Activated T-helper 1 cell treated with anti-CD3 and anti-CD28 coated beads, Interleukin-12 subunit alpha, Interleukin-12 subunit beta, Interleukin-2, Interleukin-4 antibody, amounts not matched to agents 30 ng/mL and 10 ng/mL and 1 ng/mL, durations not matched to agents 14 hours and 24 hours and 36 hours (primary cell): ENCODE measurements at regions not wholly inside any gene's neighbourhood (a gene's known extent, or its start where the extent isn't known, plus 50 kb on each side); places are given as distances from the start of the nearest gene placed in this dataset.

Experiments
- DNase-seq: peaks from one replicate; pipeline ENCODE4 v3.0.0; 2021; ENCODE audit warnings: low spot score
- H3K27ac Mint-ChIP-seq: one replicate; pipeline ENCODE4 v1.8.0; 2021; ENCODE audit warnings: mild to moderate bottlenecking, mixed read lengths
- H3K27me3 Mint-ChIP-seq: one replicate; pipeline ENCODE4 v1.8.0; 2022; ENCODE audit warnings: mild to moderate bottlenecking, moderate library complexity, mixed read lengths; ENCODE audit not compliant: insufficient read depth
- H3K36me3 Mint-ChIP-seq: one replicate; pipeline ENCODE4 v1.8.0; 2021; ENCODE audit warnings: low read depth, mixed read lengths
- H3K4me1 Mint-ChIP-seq: one replicate; pipeline ENCODE4 v1.8.0; 2021; ENCODE audit warnings: low read depth, mixed read lengths
- H3K4me3 Mint-ChIP-seq: one replicate; pipeline ENCODE4 v1.8.0; 2021; ENCODE audit warnings: mild to moderate bottlenecking, moderate library complexity, mixed read lengths
- H3K9me3 Mint-ChIP-seq: one replicate; pipeline ENCODE4 v1.8.0; 2021; ENCODE audit warnings: mixed read lengths
- intact Hi-C: fragments of 100-400 bp; cut with micrococcal nuclease; formaldehyde crosslinking; loops from one replicate; pipeline ENCODE4 v1.15.1; 2024

DNA sequence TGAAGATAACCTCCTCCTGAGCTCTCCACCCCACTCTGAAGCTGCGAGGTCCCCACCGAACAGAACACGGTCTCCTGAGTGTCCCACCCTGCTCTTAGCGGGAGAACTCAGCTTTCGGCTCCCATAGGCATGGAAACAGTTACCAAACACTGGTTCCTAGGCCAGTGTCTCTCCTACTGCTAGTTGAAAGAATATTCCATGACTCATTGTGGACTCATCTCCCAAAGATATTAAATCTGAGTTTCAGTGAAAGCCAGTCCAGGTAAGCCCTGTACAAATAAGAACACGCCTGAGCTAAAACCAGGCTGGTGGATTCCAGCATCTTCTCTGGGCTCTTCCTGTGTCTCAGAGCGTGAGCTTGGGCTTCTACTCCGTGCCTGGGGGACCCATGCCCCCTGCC, 107.5 kb upstream of the CLDN14 start:
- Mint-ChIP-seq H3K9me3 (no peaks in the 10 kb centered on the region), H3K27me3 (no peaks in the 10 kb centered on the region), H3K36me3 (no peaks in the 10 kb centered on the region), H3K4me3 (no peak overlapping the region), H3K4me1 (no peaks in the 10 kb centered on the region), H3K27ac (no peak overlapping the region)
- no peak for DNase-seq
- intact Hi-C loops, result no loop called here

DNA sequence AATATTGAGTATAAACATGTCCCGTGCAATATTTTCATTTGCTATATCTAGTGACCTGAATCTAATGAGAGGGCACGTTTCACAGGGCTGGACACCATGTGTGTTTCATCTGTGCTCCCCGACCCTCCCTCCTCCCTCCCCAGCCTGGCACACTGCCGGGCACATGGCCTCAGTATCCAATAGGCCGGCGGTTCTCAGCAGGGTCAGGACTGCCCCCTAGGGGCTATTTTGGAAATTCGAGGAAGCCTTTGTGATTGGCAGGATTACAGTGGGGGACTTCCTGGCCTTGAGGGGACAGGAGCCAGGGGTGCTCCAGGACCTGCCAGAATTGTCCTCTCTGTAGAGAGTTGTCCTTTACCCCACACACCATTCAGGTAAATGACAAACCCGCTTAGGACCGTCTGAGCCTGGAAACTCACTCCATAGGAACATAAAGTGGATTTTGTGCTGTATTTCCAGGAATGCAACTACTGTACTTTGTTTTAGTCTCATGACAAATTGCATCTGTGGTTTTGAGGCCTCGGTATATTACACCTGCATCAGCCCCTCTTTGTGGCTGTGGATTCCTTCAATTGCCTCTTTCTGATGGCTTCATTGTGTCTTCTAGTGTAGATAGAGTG, 109.5 kb upstream of the SIM2 start:
- H3K27me3 Mint-ChIP-seq, result peaks cover 1% of the 10 kb centered on the region
- no peaks in the 10 kb centered on the region for H3K9me3 Mint-ChIP-seq
- H3K27ac Mint-ChIP-seq, result no peak overlapping the region
- no peak overlapping the region for H3K4me3 Mint-ChIP-seq
- DNase-seq, result peak; percentile 8
- H3K36me3 Mint-ChIP-seq, result no peaks in the 10 kb centered on the region
- no peaks in the 10 kb centered on the region for H3K4me1 Mint-ChIP-seq
- intact Hi-C loops, result loop anchor here (1.0 kb wide), 2 partner anchors 85 to 167 kb away; no protein-coding TSS in a partner anchor

DNA sequence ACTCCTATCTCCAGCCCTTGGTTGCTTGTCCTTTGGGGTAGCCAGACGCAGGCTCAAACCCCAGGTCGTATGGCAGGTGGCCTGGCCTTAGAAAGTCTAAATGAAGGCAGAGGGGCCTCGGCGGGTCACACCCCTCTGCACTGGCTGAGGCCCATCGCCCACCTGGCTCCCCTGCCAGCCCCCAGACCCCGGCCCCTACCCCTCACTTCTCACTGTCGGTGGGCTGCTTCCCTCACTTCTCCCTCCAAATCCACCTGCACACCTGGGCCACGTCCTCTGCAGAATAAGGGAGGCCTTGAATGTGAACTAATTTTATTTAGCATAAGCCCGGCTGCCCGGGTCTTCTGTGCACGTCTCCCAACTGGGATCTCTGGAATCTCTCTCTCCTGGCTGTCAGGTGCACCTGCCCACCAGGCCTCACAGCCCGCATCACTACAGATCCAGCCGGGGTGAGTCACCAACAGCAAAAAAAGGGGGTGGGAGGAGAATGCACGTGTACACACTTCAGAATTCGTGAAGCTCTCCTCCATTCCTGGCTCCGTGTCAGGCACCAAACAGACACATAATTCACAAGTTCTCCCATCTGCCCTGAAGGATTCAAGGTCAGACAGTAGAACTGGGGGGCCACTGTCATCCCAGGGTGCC, 107.5 kb upstream of the SIM2 start:
- peaks cover 5% of the 10 kb centered on the region for H3K27me3 Mint-ChIP-seq
- intact Hi-C loops, result no loop called here
- no peaks in the 10 kb centered on the region for H3K9me3 Mint-ChIP-seq
- no peak for DNase-seq
- no peaks in the 10 kb centered on the region for H3K4me1 Mint-ChIP-seq
- no peak overlapping the region for H3K27ac Mint-ChIP-seq
- no peaks in the 10 kb centered on the region for H3K36me3 Mint-ChIP-seq
- H3K4me3 Mint-ChIP-seq, result no peak overlapping the region

DNA sequence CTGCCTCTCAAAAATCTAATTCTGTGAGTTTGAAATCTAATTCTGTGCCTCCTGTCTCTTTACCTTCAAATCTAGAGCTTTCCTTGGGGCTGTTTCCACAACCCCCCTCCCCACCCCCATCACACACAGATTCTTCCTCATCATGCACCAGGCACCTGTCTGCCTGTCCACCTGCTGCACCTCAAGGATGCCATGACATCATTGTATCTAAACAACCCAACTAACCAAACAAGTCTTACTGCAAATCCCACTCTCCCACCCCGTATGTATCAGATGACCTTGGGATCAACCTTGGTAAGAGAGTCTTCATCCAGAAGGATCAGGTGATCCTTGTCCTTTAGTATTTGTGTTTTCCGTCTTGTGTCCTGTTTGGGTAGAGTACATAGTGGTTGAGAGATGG, 102.7 kb upstream of the SIM2 start:
- H3K4me1 Mint-ChIP-seq, result no peaks in the 10 kb centered on the region
- intact Hi-C loops, result no loop called here
- no peak for DNase-seq
- H3K4me3 Mint-ChIP-seq, result no peak overlapping the region
- peaks cover 10% of the 10 kb centered on the region for H3K27me3 Mint-ChIP-seq
- no peaks in the 10 kb centered on the region for H3K9me3 Mint-ChIP-seq
- H3K27ac Mint-ChIP-seq, result no peak overlapping the region
- H3K36me3 Mint-ChIP-seq, result no peaks in the 10 kb centered on the region

DNA sequence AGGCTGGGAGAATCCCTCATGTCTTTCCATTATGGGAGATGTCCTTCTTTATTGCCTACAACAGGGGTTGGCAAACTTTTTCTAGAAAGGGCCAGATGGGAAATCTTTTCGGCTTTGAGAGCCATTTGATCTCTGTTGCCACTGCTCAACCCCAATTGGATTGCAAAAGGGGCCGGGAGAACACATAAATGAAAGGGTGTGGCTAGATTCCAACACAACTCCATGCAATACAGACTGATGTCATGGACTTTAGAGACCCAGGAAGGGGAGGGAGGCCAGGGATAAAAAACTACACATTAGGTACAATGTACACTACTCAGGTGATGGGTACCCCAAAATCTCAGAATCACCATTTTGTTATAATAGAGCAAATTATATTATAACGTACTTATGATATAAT, 97.6 kb upstream of the SIM2 start:
- no peak overlapping the region for H3K4me3 Mint-ChIP-seq
- no peak overlapping the region for H3K27ac Mint-ChIP-seq
- H3K4me1 Mint-ChIP-seq, result peaks cover 8% of the 10 kb centered on the region
- intact Hi-C loops, result no loop called here
- no peaks in the 10 kb centered on the region for H3K36me3 Mint-ChIP-seq
- no peak for DNase-seq
- no peaks in the 10 kb centered on the region for H3K9me3 Mint-ChIP-seq
- H3K27me3 Mint-ChIP-seq, result peaks cover 5% of the 10 kb centered on the region

DNA sequence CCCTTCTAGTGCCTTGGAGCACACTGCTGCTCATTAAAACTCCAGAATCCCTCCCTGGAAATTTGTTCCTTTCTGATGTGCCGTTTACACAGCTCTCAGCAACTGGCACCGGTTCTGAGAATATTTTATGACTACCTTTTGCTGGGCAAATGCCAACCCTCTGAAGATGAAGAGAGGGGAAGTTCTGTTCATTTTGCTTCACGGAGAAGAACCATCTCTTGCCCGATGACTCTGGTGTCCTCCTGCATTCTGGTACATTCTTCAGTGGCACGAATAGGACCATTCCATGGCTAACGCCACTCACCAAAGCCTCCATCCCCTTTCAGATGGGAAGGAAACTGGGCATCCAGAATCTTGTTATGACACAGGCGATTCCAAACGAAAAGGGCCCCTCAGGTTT, 96.2 kb upstream of the SIM2 start:
- Mint-ChIP-seq H3K4me1 (peaks cover 8% of the 10 kb centered on the region), H3K27me3 (peaks cover 5% of the 10 kb centered on the region), H3K4me3 (no peak overlapping the region), H3K9me3 (no peaks in the 10 kb centered on the region), H3K27ac (no peak overlapping the region), H3K36me3 (no peaks in the 10 kb centered on the region)
- intact Hi-C loops, result no loop called here
- no peak for DNase-seq

DNA sequence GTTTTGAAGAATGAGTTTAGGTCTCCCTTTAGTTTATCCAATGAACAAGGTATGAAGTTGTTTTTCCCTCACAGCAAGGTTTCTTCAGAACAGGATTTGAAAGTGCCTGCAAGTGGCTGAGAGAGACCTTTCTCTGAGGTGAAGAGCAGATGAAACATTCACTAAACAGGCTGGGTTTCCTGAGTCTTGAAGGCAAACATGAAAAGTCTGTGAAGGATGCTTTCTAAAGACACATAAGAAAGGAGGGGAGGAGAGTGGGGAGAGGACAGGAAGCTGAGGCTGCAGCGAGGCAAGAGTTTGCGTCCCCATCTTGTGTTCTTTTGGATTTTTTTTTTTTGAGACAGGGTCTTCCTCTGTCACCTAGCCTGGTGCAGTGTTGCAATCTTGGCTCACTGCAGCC, 95.7 kb upstream of the SIM2 start:
- intact Hi-C loops, result no loop called here
- H3K4me3 Mint-ChIP-seq, result no peak overlapping the region
- no peaks in the 10 kb centered on the region for H3K36me3 Mint-ChIP-seq
- H3K4me1 Mint-ChIP-seq, result peaks cover 8% of the 10 kb centered on the region
- H3K27me3 Mint-ChIP-seq, result peaks cover 5% of the 10 kb centered on the region
- H3K9me3 Mint-ChIP-seq, result no peaks in the 10 kb centered on the region
- no peak for DNase-seq
- no peak overlapping the region for H3K27ac Mint-ChIP-seq

DNA sequence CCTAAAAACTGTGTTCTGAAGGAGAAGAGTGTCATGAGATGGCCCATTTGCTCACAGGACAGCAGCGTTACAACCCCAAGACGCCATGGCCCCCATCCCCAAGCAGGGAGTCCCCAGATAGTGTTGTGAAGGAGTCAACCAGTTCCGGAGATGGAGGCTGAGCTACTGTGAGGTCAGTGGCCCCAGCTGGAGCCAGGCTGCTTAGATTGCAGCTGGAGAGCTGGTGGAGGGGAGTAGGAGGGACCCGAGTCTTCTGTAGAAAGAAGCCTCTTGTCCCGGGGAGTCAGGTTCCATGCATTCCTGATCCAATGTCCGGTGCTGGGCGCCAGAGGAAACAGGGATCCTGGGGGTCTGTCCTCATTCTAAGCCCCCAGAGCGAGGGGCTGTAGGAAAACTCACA, 93.5 kb upstream of the SIM2 start:
- peaks cover 2% of the 10 kb centered on the region for H3K27me3 Mint-ChIP-seq
- H3K36me3 Mint-ChIP-seq, result no peaks in the 10 kb centered on the region
- peaks cover 8% of the 10 kb centered on the region for H3K4me1 Mint-ChIP-seq
- no peak for DNase-seq
- no peak overlapping the region for H3K27ac Mint-ChIP-seq
- no peak overlapping the region for H3K4me3 Mint-ChIP-seq
- H3K9me3 Mint-ChIP-seq, result no peaks in the 10 kb centered on the region
- intact Hi-C loops, result no loop called here

DNA sequence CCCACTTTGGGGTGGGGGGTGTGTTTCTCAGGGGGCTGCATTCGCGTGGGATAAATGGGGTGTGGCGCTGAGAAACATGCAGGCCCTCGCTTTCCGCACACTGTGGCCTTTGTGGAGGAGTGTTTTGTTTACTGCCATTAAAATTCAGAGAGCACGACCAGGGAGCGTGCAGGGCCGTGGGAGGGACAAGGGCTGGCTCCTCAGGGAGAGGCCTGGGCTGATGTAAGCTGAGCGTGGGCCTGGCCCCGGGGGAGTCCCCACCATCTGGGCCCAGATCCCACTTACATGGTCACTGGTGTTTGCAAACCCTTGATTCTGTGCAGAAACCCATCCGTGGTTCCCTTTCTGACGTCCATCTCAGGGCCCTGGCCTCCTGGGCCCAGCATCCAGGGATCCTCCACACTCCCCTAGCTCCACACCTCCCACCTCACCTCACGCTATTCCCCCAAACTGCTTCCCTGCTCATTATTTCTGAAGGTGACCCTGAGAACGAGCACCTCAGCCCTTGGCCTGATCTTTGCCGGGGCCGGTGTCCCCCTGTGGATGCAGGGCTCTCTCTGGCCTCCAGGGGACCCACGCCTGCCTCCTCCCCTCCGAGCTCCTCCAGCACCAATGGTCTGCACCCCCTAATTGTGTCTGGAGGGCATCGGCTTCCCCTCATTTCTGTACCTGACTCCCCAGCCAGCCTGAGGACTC, 92.5 kb upstream of the SIM2 start:
- no peaks in the 10 kb centered on the region for H3K9me3 Mint-ChIP-seq

DNA sequence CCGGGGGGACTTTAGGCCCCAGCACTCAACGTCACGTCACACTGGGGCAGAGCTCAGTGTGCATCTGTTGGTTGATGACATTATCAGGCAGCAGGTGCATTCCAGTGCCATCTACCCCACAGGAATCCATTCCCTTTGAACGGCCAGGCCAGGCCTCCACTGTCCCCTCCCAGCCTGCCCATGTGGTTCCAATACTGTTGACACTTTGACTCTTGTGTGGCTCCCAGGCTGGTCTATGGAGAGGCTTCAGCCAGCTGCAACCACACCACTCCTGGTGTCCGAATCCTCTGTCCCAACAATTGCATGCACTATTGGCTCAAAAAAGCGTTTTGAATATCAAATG, 92.0 kb upstream of the SIM2 start:
- Mint-ChIP-seq H3K4me3 (no peak overlapping the region), H3K4me1 (peaks cover 8% of the 10 kb centered on the region), H3K27ac (no peak overlapping the region), H3K27me3 (peaks cover 2% of the 10 kb centered on the region), H3K36me3 (no peaks in the 10 kb centered on the region), H3K9me3 (no peaks in the 10 kb centered on the region)
- intact Hi-C loops, result no loop called here
- no peak for DNase-seq

More for the DNA sequence above, 92.5 kb upstream of the SIM2 start:
- intact Hi-C loops, result no loop called here
- DNase-seq, result no peak
- H3K4me1 Mint-ChIP-seq, result peaks cover 8% of the 10 kb centered on the region
- peaks cover 2% of the 10 kb centered on the region for H3K27me3 Mint-ChIP-seq
- H3K36me3 Mint-ChIP-seq, result no peaks in the 10 kb centered on the region
- no peak overlapping the region for H3K4me3 Mint-ChIP-seq
- H3K27ac Mint-ChIP-seq, result no peak overlapping the region

DNA sequence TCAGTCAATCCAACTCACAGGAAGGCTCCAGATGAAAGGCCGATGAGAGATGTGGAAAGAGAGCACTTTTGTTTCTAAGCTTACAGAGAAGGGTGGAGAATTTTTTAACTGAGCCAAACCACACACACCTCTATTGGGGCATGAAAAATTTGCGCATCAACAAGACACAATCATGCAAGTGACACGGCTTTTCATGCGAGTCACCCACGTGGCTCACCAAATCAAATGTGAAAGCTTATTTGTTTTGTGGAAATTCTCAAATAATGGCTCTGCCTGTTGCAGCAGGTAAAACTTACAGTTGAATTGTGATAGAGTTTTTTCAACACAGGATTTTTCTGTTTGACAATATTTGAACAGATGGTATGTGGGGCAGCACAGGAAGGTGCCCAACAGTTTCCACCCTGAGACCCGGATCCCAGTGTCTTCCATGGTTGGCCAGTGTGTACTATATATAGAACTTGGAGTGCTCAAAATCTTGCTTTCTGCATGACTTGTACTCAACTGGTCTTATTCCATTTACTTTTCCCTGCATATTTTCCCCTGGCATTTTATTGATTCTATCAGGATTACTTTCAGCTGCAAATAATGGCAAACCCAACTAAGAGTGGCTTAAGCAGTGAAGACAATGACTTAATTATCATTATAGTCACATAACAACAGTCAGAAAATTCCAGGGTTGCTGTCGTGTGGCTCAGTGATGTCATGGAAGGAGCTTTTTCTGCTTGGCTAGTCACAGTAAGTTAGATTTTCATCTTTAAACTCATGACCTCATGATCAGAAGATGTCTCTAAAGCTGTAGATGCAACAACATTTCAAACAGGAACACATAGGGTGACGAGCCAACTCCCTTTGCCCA, 90.6 kb upstream of the SIM2 start:
- Mint-ChIP-seq H3K36me3 (no peaks in the 10 kb centered on the region), H3K9me3 (no peaks in the 10 kb centered on the region), H3K27me3 (peaks cover 2% of the 10 kb centered on the region), H3K4me3 (no peak overlapping the region), H3K27ac (no peak overlapping the region), H3K4me1 (peaks cover under 1% of the 10 kb centered on the region)
- no peak for DNase-seq
- intact Hi-C loops, result no loop called here

DNA sequence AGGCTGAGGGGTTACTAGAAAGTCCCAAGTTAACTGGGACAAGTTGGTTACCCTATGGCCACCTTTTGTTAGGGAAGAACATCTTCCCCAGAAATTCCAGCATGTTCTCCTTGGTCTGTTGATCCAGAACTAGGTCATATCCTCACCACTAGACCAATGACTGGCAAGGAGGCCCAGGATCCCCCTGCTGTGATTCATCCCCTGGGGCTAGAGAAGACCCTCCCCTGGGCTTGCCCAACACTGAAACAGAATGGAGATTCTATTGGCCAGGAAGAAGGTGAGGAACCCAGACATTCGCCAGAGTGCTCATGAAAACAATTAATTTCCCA, 90.1 kb upstream of the SIM2 start:
- no peak for DNase-seq
- no peak overlapping the region for H3K27ac Mint-ChIP-seq
- intact Hi-C loops, result no loop called here
- H3K36me3 Mint-ChIP-seq, result no peaks in the 10 kb centered on the region
- no peak overlapping the region for H3K4me3 Mint-ChIP-seq
- no peaks in the 10 kb centered on the region for H3K9me3 Mint-ChIP-seq
- peaks cover 2% of the 10 kb centered on the region for H3K27me3 Mint-ChIP-seq
- H3K4me1 Mint-ChIP-seq, result no peaks in the 10 kb centered on the region

DNA sequence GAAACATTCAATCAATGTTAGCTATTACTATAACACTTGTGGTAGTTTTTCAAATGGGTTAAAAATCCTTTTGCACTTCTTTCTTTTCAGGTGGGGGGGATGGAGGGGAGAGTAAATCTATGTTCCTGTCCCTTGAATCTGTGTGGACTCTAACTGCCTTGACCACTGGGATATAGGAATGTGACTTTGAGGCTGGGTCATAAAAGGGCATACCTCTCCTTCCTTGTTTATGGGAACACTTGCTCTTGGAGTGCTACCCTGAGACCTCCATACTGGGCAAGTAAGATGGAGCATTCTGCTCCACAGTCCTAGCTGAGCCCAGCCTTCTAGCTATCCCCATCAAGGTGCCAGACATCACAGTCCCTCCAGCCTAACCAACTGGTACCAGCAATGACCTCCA, 89.3 kb upstream of the SIM2 start:
- Mint-ChIP-seq H3K27me3 (peaks cover 2% of the 10 kb centered on the region), H3K9me3 (no peaks in the 10 kb centered on the region), H3K4me3 (no peak overlapping the region), H3K27ac (no peak overlapping the region), H3K36me3 (no peaks in the 10 kb centered on the region), H3K4me1 (no peaks in the 10 kb centered on the region)
- intact Hi-C loops, result no loop called here
- no peak for DNase-seq
